HG03064 (cell line): ENCODE measurements at regions not wholly inside any gene's neighbourhood (a gene's known extent, or its start where the extent isn't known, plus 50 kb on each side); places are given as distances from the start of the nearest gene placed in this dataset.

ENCODE experiments used
- ATAC-seq: cut with Tn5 transposase; IDR thresholded peaks from one replicate; pipeline ENCODE4 v1.9.1; 2021; ENCODE audit warnings: low read depth; ENCODE audit not compliant: unreplicated experiment

DNA sequence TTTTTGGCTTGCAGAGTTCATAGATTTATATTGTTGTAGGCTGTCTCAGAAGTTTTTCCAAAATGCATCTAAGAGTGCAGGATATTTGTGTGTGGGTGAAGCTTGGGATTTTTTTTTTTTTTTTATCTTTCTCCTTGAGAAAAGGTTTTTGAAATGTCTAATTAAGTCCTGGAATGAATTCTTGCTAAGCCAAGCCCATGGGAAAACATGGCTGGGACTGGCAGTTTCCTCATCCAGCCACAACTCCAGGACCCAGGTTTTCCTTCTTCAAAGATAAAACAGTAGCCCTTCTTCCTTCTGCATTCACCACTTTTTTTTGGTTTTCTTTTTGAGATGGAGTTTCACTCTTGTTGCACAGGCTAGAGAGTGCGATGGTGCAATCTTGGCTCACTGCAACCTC lies 242.5 kb upstream of the JAG1 start:
- no peak for ATAC-seq

DNA sequence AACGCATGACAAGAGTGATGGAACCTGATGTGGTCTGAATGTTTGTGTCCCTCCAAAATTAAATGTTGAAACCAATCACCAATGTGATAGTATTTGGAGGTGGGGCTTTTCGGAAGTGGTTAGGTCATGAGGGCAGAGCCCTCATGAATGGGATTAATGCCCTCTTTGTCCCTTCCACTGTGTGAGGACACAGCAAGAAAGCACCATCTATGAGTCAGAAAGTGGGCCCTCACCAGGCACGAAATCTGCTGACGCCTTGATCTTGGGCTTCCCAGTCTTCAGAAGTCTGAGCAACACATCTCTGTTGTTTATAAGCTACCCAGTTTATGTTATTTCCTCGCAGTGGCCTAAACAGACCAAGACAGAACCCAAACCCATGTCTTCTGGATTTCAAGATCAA lies 244.0 kb upstream of the JAG1 start:
- no peak for ATAC-seq

DNA sequence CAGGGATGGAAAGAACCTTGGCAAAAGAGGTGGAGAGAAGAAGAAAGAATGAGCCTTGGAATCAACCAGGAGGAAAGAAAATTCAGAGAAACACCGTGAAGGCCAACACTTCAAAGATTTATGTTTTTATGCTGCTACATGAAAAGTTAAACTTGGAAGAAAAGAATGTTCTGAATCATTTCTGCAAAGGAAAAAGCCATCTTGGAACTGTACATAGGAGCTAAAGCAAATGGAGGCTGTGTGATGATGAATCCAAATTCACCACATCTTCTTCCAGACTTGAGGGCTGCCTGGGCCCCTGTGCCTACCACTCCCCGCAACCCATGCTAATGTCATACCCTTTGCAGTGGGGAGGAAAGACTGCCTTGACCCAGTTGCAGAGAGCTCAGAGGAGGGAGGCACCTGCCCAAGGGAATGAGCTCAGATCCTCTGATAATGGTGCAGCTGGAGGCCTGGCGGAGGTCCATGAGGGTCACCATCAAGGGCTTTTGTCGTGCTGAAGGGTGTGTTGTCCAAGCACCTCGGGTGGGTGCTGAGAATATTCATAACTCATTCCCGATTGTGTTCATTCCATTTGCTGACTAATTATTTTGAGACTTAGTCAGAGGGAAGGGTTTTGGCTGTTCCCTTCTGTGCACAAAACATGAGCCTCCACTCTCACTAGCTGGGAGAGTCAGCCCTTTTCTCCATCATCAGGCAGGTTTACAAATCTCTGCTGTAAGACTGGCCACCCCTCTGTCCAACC lies 245.8 kb upstream of the JAG1 start:
- no peak for ATAC-seq

DNA sequence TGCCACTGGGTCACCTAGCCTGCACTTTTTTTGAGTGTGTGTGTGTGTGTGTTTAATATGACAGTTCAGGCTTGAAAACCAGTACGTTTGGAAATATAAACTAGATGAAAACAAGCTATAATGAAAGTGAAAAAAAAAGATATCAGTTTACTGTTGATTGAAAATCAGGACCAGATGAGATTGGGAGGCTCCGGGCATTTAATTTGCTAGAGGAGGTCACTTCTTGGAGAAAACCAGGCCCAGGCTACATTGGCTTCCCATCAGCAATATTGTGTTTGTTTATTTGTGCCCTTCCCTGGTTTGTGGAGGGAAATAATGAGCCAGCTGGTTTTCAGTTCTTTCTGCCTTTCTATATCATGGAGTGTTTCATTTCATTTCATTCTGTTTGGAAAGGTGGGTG lies 246.6 kb upstream of the JAG1 start:
- no peak for ATAC-seq

DNA sequence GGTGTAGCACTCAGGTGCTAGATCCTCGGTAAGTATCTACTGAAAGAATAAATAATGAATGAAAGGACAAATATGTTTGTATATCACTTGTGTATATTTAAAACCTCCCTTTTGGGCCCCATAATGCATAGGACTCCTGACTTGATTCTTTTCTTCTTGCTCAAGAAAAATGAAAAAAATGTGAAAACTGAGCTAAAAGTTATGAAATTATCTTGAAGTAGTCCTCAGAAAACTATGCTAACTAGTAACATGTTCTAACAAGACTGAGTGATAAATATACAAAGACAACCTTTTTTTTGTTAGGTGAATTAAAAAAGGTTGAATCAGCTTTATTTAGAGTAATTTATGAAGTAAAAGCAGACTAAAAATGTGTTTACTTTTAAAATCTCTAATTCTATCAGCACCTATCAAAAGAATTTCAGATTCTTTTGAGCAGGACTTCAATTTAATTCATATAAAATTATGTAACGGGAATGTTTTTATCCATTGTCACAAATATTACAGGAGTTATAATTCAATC lies 247.8 kb upstream of the JAG1 start:
- ATAC-seq, result no peak

DNA sequence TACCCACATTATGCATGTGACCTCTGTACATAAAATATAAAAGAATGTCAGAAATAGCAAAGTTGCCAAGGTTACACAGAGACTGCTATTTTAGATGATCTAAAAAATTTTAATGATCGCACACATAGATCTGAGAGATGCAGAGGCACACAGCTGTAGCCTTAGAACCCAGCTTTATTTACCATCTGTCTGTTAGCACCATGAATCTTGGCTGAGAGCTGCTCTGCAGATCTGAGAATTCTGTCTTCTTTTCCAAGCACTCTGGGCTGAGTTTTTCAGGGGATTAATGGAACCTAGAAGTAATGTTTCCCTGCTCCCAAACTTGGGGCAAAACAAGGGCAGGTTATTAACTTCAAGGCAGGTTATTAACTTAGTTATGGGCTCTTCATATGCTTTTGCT lies 248.7 kb upstream of the JAG1 start:
- no peak for ATAC-seq

DNA sequence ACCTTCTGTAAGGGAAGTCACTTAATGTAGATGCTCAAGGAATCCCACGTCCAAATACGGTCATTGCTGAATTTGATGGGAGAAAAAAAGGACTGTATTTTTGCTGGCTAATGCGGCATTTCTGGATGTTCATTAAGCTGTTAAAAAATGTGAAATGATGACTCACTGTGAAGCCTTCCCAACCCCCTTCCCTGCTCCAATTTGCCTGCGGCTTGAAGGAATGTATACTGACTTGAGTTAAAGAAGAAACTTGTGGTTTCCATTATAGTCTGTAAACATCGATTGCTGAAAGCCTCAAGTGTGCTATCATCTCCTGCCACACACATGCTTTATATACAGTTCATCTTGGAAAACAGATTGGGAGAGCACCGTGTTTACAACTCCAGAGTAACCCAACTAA lies 249.1 kb upstream of the JAG1 start:
- no peak for ATAC-seq

DNA sequence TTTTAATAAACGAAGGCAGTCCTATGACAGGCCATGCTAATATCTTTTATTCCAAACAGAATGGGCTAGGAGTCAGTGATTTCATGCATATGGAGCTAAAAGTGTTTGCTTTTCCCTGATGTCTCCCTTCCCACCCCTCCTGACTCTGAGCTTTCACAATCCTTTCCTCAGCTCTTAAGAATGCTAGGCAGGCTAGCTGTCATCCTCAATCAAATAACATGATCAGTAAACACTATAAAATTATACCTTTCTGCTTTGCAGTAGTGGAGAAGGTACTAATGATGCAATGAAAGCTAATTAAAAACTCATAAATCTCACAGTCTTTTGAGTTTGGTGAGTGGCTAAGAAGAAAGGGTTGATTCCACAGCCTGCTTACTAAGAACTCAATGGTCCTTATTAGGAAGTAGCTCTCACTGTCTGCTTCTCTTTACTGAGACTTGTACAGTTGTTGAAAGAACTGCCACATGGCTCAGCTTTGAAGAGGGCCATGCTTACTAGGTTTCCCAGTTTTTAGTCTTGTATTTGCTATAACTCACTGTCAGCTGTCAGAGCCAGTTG lies 250.9 kb upstream of the JAG1 start:
- ATAC-seq, result no peak

DNA sequence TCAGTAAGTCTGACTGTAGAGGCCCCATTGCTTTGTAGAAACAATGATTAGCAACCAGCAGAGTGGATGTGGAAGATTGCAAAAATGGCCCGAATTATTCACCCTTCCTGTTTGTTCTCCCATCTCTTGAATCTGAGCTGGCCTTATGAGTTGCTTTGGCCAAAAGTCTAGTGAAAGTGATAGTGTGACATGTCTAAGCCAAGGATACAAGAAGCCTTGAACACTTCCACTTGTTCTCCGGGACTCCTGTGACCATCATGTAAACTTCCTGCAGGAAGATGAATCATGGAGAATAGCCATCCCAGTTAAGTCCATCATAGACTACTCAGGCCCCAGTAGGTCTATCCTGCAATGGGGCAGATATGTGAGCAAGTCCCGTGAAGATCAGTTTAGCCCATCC lies 252.0 kb upstream of the JAG1 start:
- no peak for ATAC-seq

DNA sequence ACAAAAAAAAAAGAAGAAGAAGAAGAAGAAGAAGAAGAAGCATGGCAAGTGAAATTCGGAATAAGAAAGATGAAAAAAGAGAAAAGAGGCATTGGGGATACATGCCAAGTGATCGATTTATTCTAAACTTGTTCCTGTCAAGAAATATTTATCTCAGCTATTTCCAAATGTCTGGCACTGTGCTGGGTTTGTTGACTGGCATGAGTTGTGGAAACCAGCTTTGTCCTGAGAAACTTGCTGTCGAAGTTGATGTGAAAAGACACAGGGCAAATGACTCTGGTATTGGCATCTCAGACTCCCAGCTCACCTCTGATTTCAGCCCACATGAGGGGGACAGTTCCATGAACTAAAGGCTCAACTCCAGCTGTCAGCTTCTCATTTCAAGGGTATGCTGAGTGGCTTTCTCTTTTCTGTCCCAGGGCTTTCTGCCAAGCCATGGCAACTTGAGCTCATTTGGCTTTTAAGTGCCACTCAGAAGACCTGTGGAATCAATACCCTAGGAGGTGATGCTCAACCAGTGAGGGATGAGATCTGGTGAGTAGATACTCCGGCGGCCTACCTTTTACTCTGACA lies 253.3 kb upstream of the JAG1 start:
- ATAC-seq, result no peak

DNA sequence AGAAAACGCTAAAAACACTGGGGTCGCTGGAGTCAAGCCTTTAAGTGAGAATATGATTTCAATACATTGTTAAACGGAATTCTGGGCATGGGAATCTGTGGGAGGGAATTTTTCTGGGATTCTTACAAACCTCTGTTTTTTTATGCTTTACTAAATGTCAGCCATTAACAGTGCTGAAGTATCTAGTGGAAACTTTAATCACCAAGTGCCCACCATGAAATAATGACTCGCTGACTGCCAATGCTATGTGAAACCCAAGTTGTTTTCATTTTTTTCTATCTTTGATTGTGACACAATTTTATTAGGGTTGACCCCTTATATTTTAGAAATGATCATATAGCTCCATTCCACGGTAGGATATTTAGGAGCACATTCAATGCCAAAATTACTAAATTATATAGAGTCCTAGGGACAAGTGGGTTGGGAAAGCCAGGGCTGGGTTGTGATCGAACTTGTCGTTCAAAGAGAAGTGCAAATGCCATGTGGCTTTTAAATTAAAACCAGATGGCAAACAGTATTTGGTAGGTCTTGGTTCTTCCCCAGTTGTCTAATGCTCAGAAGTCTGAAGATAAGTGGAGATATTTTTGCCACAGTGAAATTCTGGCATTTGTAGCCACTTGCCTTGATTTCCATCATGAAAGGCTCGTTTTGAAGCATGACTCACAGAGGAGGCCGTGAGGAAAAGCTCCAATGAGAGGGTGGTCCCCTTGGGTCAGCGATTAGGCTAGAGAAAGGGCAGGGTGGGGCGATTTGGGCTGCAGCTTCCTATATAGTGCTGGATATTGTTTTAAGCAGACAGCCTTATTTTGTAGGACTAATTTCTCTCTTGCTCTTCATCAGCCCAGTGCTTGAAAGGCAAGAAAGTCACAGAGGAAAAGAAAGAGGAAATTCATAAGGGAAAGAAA lies 254.4 kb upstream of the JAG1 start:
- no peak for ATAC-seq

DNA sequence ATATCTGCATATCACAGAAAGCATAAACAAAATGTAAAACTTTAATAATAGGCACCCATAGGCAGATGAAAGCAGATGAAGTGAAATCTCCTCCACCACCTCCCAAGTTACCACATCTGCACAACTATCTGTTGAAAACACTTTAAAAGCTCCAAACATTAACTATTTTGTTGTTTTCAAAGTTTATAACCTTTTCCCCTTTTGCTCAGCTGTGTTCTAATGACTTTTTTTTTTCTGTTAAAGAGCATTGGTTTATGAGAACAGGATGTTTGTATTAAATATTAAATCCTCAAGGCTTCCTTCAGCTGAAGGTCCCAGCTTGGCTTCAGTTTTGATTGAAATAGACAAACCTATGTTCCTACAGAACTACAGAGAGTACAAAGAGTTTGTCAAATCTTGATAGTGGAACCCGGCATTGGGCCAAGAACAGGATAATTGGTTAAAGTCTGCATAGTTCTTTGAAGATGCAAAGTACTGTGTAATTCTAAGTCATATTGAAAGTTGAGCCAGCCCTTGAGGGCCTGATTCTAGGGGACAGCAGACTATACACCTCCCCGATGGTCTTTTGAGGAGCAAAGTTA lies 255.1 kb upstream of the JAG1 start:
- no peak for ATAC-seq

DNA sequence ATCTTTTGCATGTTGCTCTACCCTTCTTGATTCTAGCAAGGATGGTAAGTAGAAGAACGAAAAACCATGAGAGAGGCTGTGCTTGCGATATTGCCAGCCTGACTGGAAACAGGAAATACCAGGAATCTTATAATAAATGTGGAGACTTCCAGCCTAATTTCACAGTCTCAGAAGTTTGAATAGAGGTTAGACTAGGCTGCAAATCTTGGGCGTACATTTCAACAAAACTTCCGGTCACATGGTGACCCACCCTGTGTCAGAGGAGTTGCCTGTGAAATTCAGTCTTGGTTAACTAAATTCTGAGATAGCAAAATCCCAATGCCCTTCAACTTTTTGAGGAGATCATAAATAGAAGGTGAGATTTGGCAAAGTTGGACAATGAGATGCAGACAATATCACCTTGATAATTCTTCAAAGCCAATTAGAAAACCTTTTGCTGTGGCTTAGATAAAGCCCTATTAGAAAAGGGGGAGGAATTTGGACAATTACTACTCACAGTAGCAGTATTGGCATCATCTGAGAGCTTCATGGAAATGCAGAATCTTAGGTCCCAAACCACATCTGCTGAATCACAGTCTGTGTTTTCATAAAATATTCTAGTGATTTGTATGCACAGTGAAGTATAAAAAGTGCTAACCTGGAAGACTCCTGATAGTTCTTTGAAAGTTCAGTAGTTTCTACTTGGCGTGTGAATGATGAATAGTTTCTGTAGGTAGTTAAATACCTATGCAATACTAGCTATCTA lies 262.0 kb upstream of the JAG1 start:
- ATAC-seq, result no peak

DNA sequence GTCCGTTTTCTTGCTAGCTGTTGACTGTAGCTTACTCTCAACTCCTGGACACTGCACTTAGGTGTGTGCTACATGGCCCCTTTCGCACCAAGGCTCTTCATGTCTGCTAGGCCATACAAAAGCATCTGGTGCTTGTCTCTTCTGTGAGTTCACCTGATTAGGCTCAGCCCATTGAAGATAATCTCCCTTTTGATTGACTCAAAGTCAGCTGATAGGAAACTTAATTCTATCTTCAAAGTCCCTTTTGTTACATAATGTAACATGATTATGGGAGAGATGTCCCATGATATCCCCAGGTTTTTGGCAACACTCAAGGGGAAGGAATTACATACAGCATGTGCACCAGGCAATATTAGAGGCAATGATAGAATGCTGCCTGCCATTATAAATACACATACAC lies 263.0 kb upstream of the JAG1 start:
- ATAC-seq, result no peak

DNA sequence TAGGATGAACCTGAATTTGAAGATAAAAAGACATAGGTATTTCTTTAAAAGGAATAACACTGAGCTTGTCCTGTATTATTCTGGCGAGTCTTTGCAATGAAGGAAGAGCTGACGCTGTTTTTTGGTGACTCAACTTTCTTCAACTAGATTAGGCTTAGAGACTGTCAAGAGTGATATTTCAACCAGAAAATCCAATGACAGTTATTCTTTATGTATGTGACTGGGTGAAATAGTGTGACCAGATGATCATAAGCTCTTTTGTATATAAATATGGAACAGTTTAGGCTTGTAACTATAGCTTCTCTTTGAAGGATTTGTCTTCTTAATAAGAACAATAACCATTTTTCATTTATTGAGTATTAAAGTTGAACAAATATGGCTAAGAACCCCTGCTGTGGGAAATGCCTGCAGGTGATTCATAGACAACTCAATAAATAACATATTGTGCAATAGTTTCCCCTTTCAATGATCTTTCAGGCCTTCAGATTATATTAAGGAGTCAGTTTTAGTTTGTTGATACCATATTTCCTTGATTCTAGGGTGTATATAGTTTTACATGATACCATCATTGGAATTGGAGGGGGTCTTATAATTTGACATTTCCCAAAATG lies 265.6 kb upstream of the JAG1 start:
- no peak for ATAC-seq

DNA sequence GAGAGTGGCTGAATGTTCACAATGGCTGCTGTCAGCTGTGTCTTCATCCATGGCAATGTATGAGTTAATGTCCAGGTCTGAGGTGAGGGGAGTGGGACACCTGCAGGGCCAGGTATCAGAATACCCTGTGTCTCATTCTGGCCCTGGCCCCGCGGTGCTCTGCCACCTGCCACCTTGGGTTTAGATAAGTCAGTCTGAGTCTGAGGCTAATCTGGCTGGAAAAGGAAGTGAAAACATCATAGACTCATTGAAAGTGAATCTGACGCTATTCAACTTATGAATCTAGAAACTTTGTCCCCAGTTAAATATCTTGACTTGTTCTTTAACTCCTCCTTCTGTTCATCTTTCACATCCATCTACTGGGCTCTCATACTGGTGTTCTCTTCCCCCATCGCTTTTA lies 267.1 kb upstream of the JAG1 start:
- peak; percentile 98 for ATAC-seq

DNA sequence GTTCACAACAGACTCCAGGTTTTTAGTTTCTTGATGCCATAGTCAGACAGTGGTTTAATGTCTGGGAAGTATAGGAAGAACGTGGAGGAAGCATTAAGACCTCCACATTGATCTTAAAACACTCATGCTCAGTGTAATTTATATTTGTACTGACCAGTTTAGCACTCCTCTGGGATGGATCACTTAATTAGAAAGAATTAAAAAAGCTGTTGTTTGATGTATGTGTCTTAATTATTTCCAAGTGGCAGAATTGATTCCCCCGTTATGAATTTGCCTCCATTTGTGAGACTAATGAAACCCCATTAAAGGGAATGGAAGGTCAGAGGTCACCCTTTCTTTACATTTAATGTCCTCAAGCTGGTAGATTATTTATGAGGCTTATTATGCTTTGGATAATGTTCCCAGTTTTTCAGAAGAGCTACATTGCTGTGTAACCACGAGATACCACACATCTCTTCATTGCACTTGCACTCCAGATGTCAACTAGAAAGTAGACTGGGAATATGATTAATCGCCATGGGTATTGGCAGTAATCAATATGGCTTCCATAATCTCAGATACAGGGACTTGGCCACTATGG lies 270.0 kb upstream of the JAG1 start:
- ATAC-seq, result no peak

DNA sequence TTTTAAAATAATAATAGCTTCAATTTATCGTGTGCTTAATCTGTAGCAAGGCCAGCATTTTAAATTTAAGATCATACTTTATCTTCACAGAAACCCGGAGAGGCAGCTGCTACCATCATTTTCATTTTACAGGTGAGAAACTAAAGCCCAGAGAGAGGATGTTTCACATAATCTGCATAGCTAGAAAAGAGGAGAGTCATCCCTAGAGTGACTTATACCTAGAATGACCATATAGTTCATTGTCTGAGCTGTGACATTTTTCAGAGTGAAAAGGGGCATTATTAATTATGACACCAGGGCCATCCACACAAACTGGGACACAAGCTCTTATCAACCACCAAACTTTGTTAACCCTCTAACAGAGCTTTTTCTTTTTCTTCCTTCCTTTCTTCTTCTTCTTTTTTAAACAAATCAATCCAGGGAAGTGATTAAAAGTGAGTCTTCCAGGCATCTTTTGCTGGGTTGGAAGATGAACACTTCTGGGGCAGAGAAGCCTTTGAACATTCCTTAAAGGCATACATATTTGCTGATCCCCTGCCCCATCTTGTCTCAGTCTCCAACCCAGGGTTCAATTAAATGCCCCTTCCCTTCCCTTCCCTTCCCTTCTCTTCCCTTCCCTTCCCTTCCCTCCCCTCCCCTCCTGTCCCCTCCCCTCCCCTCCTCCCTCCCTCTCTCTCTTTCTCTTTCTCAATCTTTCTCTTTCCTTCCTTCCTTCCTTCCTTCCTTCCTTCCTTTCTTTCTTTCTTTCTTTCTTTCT lies 272.5 kb upstream of the JAG1 start:
- ATAC-seq, result no peak

DNA sequence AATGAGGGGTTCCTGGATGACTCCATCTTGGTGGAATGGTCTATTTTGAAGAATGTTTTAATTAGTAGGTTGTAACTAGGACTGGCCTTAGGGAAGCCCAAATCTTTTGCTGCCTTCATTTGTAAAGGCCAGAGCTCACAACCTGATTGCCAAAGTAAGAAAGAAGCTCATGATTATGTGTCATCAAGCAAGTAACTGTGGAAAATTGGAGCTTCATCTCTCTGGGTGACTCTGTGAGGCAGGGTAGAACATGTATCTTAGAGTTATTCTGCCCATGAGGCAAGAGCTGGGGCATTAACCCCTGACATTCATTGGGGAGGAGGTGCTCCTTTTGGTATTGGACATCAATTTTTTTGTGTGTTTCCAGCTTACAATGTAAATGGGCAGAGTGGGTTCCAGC lies 273.9 kb upstream of the JAG1 start:
- ATAC-seq, result no peak
